ENCODE measurements at regions not wholly inside any gene's neighbourhood (a gene's known extent, or its start where the extent isn't known, plus 50 kb on each side); places are given as distances from the start of the nearest gene placed in this dataset.

- CTCF ChIA-PET (ENCODE audit: partially characterized antibody): interaction anchor here (0.5 to 1.8 kb wide), 2 partner anchors 13 to 865 kb away, joined by 3 to 5 read pairs; no protein-coding TSS in a partner anchor
- H3K4me1 ChIP-seq (replicated peaks in 1 of 4; ENCODE audit: control insufficient read depth in 3 of 4, insufficient read depth in 4 of 4, low read length in 3 of 4): peaks cover 0 to 5% (median 0%) of the 10 kb centered on the region in 4 experiments; a peak in 3 of 7 replicates
- H3K9me3 ChIP-seq (ENCODE audit: insufficient read depth in 2 of 2, low read depth in 1 of 2, low read length in 1 of 2): peaks cover 0 to 6% of the 10 kb centered on the region in 2 experiments; a peak in 1 of 4 replicates
Measured at GRCh38 chr5:2860101-2860500, 108.6 kb upstream of the IRX2 start.

More at GRCh38 chr5:2860101-2860500, 108.6 kb upstream of the IRX2 start:
- Histone ChIP-seq H3K4me3 (ENCODE audit: extremely low read depth in 1 of 4, insufficient read depth in 2 of 4, low read depth in 3 of 4, low read length in 4 of 4) (no peak overlapping the region), H2BK120ac (replicated peaks; ENCODE audit: low read depth, low read length) (no peak overlapping the region), H3K79me1 (ENCODE audit: low read depth, low read length) (no peaks in the 10 kb centered on the region), H2AK5ac (ENCODE audit: low read depth, low read length) (no peak overlapping the region), H3K27ac (ENCODE audit: low read depth, low read length) (no peak overlapping the region), H2BK20ac (ENCODE audit: low read length) (no peak overlapping the region), H3K18ac (ENCODE audit: extremely low read depth, low read length) (no peak overlapping the region), H2AFZ (ENCODE audit: low read length) (no peak overlapping the region), H3K4ac (replicated peaks; ENCODE audit: insufficient read length, low read depth, low read length) (no peak overlapping the region), H4K8ac (ENCODE audit: extremely low read depth, insufficient read depth, low read length) (no peak overlapping the region), H3K79me2 (ENCODE audit: control insufficient read depth in 1 of 2, insufficient read depth in 2 of 2, low read length in 2 of 2) (no peaks in the 10 kb centered on the region), H3K56ac (replicated peaks; ENCODE audit: insufficient read length, low read depth, low read length) (no peak overlapping the region), H3K27me3 (replicated peaks in 1 of 4; ENCODE audit: control insufficient read depth in 3 of 4, extremely low read depth in 1 of 4, insufficient read depth in 3 of 4, low read length in 3 of 4) (no peaks in the 10 kb centered on the region), H4K5ac (ENCODE audit: insufficient read length, low read depth, low read length) (no peak overlapping the region), H3K9ac (replicated peaks in 1 of 4; ENCODE audit: extremely low read depth in 1 of 4, low read depth in 3 of 4, low read length in 3 of 4) (no peak overlapping the region), H2BK12ac (ENCODE audit: low read depth, low read length) (no peak overlapping the region), H3K23me2 (ENCODE audit: low read depth, low read length) (no peaks in the 10 kb centered on the region), H2BK5ac (ENCODE audit: low read depth, low read length) (no peak overlapping the region), H3K4me2 (ENCODE audit: insufficient read depth in 1 of 2, low read depth in 2 of 2, low read length in 2 of 2) (no peak overlapping the region), H2BK15ac (ENCODE audit: low read length) (no peak overlapping the region), H4K20me1 (replicated peaks in 1 of 2; ENCODE audit: control insufficient read depth in 1 of 2, insufficient read depth in 2 of 2, low read length in 2 of 2) (no peaks in the 10 kb centered on the region), H3K23ac (ENCODE audit: insufficient read length) (no peak overlapping the region), H4K91ac (replicated peaks; ENCODE audit: insufficient read length, low read length) (no peak overlapping the region), H3K14ac (ENCODE audit: insufficient read length) (no peak overlapping the region), H3K36me3 (ENCODE audit: control insufficient read depth in 2 of 4, insufficient read depth in 4 of 4, low read length in 3 of 4) (no peaks in the 10 kb centered on the region)
- DNase-seq (ENCODE audit: low read depth in 1 of 2, low spot score in 2 of 2) (no peak), FAIRE-seq (no peak)
- POLR2A ChIA-PET (ENCODE audit: partially characterized antibody): no interaction called here
- 71% methylated on average over 10 of the region's 10 CpGs; no CpG with 5 or more reads in 1 of the 2 experiments for WGBS, 2 experiments (ENCODE audit: extremely low coverage in 1 of 2, insufficient coverage in 1 of 2, insufficient read length in 1 of 2, insufficient replicate concordance in 2 of 2, low coverage in 1 of 2, low lambda C conversion rate in 2 of 2, missing lambda C conversion rate in 1 of 2)
- TF ChIP-seq JUND (IDR thresholded peaks at IDR 0.05; ENCODE audit: low read length) (no peak), POU5F1 (IDR thresholded peaks at IDR 0.05; ENCODE audit: low read depth, low read length) (no peak), JUN (IDR thresholded peaks at IDR 0.05; ENCODE audit: low read depth, low read length) (no peak), ATF2 (IDR thresholded peaks at IDR 0.05; ENCODE audit: low read length) (no peak), MAFK (IDR thresholded peaks at IDR 0.05; ENCODE audit: low read depth, low read length) (no peak), HDAC6 (IDR thresholded peaks at IDR 0.05; ENCODE audit: low read depth, low read length) (no peak), TAF7 (optimal IDR thresholded peaks at IDR 0.05; ENCODE audit: borderline replicate concordance, low read depth, low read length) (no peak), BRCA1 (IDR thresholded peaks at IDR 0.05; ENCODE audit: low read depth, low read length) (no peak)
